LNCaP clone FGC (cell line): ENCODE measurements at regions not wholly inside any gene's neighbourhood (a gene's known extent, or its start where the extent isn't known, plus 50 kb on each side); places are given as distances from the start of the nearest gene placed in this dataset.

ENCODE experiments used
- DNase-seq: peaks from one replicate; pipeline ENCODE4 v3.0.0-alpha.2; 2011; ENCODE audit warnings: low read depth
- H3K4me3 ChIP-seq: 2 replicates; pipeline ENCODE4 v1.5.1; 2011; ENCODE audit warnings: mild to moderate bottlenecking, low read depth, low read length, control low read depth
- TF ChIP-seq, protein P1 (sequence below): IDR thresholded peaks from 2 replicates; pipeline ENCODE4 v1.5.1; 2012; ENCODE audit warnings: mild to moderate bottlenecking; ENCODE audit not compliant: control insufficient read depth, insufficient read depth; ENCODE audit errors: extremely low read depth

DNA sequence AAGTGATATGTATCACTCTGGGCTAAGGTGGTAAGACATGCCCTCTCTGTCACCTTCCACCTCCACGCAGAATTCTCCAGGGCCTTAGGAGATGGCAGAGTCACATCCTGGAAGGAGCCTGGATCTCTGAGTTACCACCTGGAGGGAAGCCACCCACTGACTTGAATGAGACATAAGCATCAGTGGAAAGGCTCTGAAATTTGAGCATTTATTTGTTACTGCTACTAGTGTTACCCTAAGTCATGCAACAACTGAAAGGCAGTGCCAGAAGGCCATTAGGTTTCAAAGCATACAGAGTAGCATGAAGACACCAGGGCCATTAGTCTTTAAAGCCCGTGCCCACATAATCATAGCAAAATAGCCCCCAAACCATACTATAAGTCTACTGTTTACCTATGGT lies 230.3 kb upstream of the IRF2BP2 start:
- TF ChIP-seq, protein P1, sequence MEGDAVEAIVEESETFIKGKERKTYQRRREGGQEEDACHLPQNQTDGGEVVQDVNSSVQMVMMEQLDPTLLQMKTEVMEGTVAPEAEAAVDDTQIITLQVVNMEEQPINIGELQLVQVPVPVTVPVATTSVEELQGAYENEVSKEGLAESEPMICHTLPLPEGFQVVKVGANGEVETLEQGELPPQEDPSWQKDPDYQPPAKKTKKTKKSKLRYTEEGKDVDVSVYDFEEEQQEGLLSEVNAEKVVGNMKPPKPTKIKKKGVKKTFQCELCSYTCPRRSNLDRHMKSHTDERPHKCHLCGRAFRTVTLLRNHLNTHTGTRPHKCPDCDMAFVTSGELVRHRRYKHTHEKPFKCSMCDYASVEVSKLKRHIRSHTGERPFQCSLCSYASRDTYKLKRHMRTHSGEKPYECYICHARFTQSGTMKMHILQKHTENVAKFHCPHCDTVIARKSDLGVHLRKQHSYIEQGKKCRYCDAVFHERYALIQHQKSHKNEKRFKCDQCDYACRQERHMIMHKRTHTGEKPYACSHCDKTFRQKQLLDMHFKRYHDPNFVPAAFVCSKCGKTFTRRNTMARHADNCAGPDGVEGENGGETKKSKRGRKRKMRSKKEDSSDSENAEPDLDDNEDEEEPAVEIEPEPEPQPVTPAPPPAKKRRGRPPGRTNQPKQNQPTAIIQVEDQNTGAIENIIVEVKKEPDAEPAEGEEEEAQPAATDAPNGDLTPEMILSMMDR = no peak
- H3K4me3 ChIP-seq = no peak overlapping the region
- no peak for DNase-seq

DNA sequence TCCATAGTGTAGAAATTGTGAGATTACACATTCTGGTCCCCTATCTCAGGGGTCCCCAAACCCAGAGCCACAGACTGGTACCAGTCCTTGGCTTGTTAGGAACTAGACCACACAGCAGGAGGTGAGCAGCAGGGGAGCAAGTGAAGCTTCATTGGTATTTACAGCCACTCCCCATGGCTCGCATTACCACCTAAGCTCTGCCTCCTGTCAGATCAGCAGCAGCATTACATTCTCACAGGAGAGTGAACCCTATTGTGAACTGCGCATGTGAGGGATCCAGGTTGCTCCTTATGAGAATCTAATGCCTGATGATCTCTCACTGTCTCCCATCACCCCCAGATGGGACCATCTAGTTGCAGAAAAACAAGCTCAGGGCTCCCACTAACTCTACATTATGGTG lies 229.7 kb upstream of the IRF2BP2 start:
- TF ChIP-seq, protein P1 = no peak
- DNase-seq = no peak
- no peak overlapping the region for H3K4me3 ChIP-seq

DNA sequence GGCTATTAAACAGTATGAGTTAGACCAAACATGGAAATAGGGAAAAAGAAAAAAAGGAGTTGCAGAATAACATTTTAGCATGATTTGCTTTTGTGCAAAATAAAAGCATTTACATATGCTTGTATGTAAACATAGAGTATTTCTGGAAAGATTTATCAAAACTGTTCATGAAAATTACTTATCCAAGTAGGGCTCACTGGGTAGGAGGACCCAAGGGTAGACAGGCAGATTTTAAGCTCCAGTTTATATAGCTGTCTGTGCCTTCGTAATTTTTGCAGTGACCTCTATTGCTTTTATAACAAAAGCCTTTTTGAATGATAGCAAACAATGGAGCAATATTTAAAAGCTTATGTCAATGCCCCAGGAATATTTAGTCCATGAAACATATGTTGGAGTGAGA lies 228.8 kb upstream of the IRF2BP2 start:
- no peak for DNase-seq

DNA sequence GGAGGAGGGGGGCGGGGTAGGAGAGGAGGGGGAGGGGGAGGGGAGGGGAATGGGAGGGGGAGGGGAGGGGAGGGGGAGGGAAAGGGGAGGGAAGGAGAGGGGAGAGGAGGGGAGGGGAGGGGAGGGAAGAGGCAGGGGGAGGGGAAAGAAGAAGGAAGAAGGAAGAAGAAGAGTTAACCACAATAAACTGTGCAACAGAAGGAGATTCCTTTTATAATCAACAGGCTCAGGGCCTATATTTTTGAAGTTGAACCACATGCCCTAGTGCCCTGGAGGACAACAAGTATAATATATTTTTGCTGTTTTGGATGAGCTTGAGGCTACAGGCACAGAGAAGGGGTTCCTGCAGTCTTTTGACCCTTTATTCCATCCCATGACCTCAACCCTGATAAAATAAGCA lies 228.2 kb upstream of the IRF2BP2 start:
- TF ChIP-seq, protein P1 = no peak
- DNase-seq = no peak
- no peak overlapping the region for H3K4me3 ChIP-seq

More for the DNA sequence above, 228.8 kb upstream of the IRF2BP2 start:
- TF ChIP-seq, protein P1 = no peak
- no peak overlapping the region for H3K4me3 ChIP-seq

DNA sequence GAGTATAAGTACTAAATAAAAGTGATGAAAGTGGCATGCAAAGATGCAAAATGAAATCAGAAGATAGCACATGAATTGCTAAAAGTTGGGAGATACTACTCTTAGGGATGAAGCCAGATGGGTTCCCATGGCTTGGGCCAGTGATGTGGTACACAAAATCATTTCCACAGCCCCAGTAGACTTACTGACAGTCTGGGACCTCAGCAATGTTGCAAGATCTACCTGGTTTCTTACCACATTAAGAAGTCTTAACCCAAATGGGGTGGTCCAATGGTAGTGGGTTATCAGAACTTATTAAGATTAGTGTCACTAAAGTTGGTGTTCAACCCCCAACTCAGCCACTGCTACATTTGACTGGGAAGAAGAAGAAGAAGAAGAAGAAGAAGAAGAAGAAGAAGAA lies 227.7 kb upstream of the IRF2BP2 start:
- H3K4me3 ChIP-seq = no peak overlapping the region
- no peak for DNase-seq
- TF ChIP-seq, protein P1 = no peak

DNA sequence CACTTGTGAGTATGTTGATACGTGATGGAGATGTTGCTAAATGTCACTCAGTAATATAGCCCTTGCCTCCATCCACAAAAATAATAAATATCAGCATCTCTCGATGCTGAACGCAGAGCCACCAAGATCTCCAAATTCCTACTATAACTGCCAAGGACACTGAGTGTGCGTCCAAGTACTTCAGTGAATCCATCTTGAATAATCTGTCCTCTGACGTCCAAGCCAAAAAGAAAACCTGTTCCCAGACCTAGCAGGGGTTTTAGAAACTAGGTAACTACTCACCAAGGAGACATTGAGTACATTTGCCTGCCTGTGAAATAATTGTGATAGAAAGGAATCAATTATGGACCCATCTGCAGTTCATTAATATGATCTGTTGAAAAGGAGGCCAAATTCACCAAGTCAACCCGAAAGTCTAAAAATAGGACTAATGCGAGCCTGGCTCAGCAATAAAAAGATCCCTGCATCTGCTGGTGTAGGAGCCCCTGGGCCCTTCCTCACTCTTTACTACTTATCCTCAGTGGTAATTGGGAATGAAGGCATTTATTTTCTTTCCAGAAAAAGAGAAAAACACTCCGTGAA lies 226.9 kb upstream of the IRF2BP2 start:
- H3K4me3 ChIP-seq = no peak overlapping the region
- TF ChIP-seq, protein P1 = no peak
- no peak for DNase-seq

DNA sequence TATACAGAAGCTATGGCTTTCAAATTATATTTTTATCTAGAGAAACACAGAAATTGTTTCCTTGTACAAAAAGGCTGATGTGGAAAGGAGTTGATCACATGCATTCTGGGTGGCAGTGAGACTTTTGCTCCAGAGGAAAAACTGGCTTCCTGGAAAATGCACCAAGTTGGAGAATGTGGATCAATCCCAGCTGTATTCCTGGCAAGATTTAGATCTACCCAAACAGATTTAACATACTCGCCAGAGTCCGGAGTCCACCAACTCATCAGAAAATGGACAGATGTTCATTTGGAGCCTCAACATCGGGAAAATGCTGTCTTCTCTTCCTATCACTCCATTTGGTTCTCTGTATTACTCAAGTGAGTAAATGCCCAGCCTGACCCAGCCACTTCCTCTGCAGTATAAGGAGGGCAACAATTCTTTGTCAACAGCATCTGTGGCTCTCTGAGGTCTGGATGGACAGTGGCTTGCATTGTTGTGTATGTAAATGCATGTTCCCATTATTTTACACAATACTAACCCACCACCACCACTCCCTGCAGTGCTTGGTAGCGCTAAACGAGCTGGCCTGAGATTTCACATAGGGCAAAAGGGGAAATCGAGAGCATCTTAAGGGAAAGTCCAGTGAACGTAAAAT lies 226.2 kb upstream of the IRF2BP2 start:
- TF ChIP-seq, protein P1 = no peak
- H3K4me3 ChIP-seq = no peak overlapping the region
- no peak for DNase-seq
